Sigmoid colon (tissue), 4 donors: ENCODE measurements at regions not wholly inside any gene's neighbourhood (a gene's known extent, or its start where the extent isn't known, plus 50 kb on each side); places are given as distances from the start of the nearest gene placed in this dataset.

Experiments
- POLR2A ChIP-seq, 2 donors: fragments of 450-650 bp; IDR thresholded peaks; one replicate each; pipeline ENCODE4 v1.6.1; 2016; ENCODE audit warnings: antibody characterized with exemption in 2 of 2, mild to moderate bottlenecking in 2 of 2, moderate library complexity in 2 of 2
- POLR2AphosphoS5 ChIP-seq, 4 donors: sonication (generic); formaldehyde crosslinking; IDR thresholded peaks; one replicate each; pipeline ENCODE4 v1.6.1; 2017; ENCODE audit warnings: antibody characterized with exemption in 4 of 4
- TF ChIP-seq, protein P1 (sequence below), 4 experiments: fragments of 450-650 bp in 3 of 4; fragments of 200-600 bp in 1 of 4; IDR thresholded peaks; one replicate each; pipeline ENCODE4 v1.5.1; 2016 to 2019; ENCODE audit warnings: antibody characterized with exemption in 4 of 4, mild to moderate bottlenecking in 3 of 4, moderate library complexity in 2 of 4

- TF ChIP-seq POLR2A (IDR thresholded peaks at IDR 0.05) (no peak), POLR2AphosphoS5 (IDR thresholded peaks at IDR 0.05) (no peak)
- TF ChIP-seq, protein P1, sequence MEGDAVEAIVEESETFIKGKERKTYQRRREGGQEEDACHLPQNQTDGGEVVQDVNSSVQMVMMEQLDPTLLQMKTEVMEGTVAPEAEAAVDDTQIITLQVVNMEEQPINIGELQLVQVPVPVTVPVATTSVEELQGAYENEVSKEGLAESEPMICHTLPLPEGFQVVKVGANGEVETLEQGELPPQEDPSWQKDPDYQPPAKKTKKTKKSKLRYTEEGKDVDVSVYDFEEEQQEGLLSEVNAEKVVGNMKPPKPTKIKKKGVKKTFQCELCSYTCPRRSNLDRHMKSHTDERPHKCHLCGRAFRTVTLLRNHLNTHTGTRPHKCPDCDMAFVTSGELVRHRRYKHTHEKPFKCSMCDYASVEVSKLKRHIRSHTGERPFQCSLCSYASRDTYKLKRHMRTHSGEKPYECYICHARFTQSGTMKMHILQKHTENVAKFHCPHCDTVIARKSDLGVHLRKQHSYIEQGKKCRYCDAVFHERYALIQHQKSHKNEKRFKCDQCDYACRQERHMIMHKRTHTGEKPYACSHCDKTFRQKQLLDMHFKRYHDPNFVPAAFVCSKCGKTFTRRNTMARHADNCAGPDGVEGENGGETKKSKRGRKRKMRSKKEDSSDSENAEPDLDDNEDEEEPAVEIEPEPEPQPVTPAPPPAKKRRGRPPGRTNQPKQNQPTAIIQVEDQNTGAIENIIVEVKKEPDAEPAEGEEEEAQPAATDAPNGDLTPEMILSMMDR (IDR thresholded peaks at IDR 0.05): no peak
These were observed 661.6 kb downstream of the QKI start for GRCh38 chr6:164075981-164076615.
